ENCODE measurements at regions not wholly inside any gene's neighbourhood (a gene's known extent, or its start where the extent isn't known, plus 50 kb on each side); places are given as distances from the start of the nearest gene placed in this dataset.

DNA sequence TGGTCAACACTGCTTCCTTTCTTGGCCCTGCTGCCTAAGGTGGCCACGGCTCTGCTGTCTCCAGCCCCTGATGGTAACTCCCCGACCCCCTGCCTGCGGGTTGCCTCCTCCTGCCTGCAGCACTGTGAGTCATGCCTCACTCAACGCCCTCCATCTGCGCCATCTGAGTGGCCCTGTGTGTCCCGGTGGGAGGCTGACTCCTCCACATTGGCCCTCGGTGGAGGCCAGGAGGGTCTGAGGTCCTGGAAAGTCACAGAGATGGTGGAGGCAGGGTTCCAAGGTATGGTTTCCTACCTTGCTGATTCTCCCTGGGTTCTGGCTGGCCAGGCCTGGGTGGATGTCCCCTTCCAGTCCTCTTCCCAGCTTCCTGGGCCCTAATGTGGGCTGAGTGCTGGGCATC is 64.5 kb upstream of the ADAMTS2 start:
- Mint-ChIP-seq H3K27ac (no peak overlapping the region), H3K4me1 (peaks cover 3% of the 10 kb centered on the region), H3K4me3 (no peak overlapping the region), H3K27me3 (ENCODE audit: insufficient read depth, low read depth) (peaks cover 4% of the 10 kb centered on the region), H3K36me3 (no peaks in the 10 kb centered on the region), H3K9me3 (no peaks in the 10 kb centered on the region)
- Histone ChIP-seq H3K79me2 (ENCODE audit: low read depth) (no peaks in the 10 kb centered on the region), H3K4me2 (no peak overlapping the region), H3K27ac (no peak overlapping the region), H4K20me1 (ENCODE audit: low read depth) (no peaks in the 10 kb centered on the region), H3K9me3 (ENCODE audit: low read depth) (no peaks in the 10 kb centered on the region), H3K9ac (no peak overlapping the region), H3F3A (ENCODE audit: low read depth) (no peaks in the 10 kb centered on the region), H2AFZ (replicated peaks) (no peak overlapping the region), H3K36me3 (no peaks in the 10 kb centered on the region), H3K4me1 (no peaks in the 10 kb centered on the region), H3K4me3 (no peak overlapping the region), H3K27me3 (no peaks in the 10 kb centered on the region)
- TF ChIP-seq, protein P1, sequence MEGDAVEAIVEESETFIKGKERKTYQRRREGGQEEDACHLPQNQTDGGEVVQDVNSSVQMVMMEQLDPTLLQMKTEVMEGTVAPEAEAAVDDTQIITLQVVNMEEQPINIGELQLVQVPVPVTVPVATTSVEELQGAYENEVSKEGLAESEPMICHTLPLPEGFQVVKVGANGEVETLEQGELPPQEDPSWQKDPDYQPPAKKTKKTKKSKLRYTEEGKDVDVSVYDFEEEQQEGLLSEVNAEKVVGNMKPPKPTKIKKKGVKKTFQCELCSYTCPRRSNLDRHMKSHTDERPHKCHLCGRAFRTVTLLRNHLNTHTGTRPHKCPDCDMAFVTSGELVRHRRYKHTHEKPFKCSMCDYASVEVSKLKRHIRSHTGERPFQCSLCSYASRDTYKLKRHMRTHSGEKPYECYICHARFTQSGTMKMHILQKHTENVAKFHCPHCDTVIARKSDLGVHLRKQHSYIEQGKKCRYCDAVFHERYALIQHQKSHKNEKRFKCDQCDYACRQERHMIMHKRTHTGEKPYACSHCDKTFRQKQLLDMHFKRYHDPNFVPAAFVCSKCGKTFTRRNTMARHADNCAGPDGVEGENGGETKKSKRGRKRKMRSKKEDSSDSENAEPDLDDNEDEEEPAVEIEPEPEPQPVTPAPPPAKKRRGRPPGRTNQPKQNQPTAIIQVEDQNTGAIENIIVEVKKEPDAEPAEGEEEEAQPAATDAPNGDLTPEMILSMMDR (IDR thresholded peaks at IDR 0.05): no peak
- TF ChIP-seq EZH2phosphoT487 (IDR thresholded peaks at IDR 0.05) (no peak), EZH2 (IDR thresholded peaks at IDR 0.05) (no peak)
- DNase-seq (ENCODE audit: low spot score): no peak

DNA sequence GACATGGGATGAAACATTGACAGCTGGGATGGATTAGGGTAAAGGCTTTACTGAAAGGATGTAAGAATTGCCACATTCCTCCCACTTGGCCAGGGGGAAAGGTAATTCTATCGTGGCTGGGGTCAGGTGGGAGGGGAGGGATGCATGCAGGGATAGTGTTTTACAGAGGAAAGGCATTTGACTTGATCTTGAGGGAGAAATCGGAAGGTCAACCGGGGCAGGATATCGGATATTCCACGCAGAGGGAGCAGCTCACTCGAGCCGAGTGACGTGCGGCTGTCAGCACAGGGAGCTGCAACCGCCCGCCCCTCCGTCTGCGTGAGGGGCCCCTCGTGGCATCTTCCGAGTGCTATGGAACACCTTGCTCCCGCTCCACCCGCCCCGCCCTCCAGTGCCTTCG is 63.4 kb upstream of the ADAMTS2 start:
- H3K27ac Mint-ChIP-seq: no peak overlapping the region
- TF ChIP-seq, protein P1 (IDR thresholded peaks at IDR 0.05): no peak
- TF ChIP-seq EZH2phosphoT487 (IDR thresholded peaks at IDR 0.05) (no peak), EZH2 (IDR thresholded peaks at IDR 0.05) (no peak)

DNA sequence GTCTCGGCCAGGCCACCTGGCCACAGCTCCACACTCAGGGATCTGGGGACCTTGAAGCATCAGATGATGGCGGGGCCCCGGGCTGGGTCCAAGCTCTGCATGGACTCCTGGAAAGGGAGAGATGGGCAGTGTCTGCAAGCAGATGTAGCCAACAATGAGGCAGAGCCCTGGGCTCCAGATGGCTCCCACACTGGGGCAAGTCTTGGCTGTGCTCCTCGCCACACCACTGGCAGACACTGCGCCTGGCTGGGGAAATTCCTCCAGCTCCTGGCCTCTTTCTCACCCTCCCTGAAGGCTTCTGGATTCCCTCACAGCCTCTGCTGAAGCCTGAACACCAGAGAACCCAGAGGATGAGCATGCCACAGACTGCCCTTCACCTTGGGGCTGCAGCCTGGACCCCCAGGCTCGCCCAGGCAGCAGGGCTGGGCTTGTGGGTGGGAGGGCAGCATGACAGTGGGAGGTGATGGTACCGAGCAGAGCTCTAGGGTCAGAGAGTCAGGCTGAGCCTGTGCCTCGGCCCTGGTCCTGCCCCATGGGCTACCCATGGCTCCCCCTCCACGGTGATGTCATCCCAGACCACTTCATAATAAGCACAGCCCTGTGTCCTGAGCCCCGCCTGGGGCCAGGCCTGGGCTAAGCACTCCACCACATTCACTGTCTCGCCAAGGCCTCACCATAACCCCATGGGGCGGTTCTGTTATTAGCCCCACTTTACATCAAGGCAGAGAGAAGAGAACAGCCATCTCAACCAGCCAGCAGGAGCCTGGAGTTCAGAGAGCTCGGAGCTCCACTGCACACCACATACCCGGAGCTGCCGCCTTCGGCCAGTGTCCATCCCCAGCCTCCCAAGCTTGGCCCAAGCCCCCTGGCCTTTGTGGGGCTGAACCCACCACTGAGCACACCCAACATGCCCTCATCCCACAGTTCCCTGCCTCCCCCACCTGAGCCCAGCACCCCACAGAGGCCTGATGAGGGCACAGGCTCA is 62.2 kb upstream of the ADAMTS2 start:
- Histone ChIP-seq H3K4me1 (no peaks in the 10 kb centered on the region), H3K27ac (no peak overlapping the region), H3K9ac (no peak overlapping the region), H2AFZ (replicated peaks) (no peak overlapping the region), H3K79me2 (ENCODE audit: low read depth) (no peaks in the 10 kb centered on the region), H3K36me3 (no peaks in the 10 kb centered on the region), H3K9me3 (ENCODE audit: low read depth) (no peaks in the 10 kb centered on the region), H3K27me3 (no peaks in the 10 kb centered on the region), H3K4me3 (no peak overlapping the region), H3F3A (ENCODE audit: low read depth) (no peaks in the 10 kb centered on the region), H3K4me2 (no peak overlapping the region), H4K20me1 (ENCODE audit: low read depth) (no peaks in the 10 kb centered on the region)
- Mint-ChIP-seq H3K4me1 (no peaks in the 10 kb centered on the region), H3K36me3 (no peaks in the 10 kb centered on the region), H3K9me3 (peaks cover 2% of the 10 kb centered on the region), H3K4me3 (no peak overlapping the region), H3K27ac (no peak overlapping the region), H3K27me3 (ENCODE audit: insufficient read depth, low read depth) (peaks cover 4% of the 10 kb centered on the region)
- DNase-seq (ENCODE audit: low spot score): no peak
- TF ChIP-seq EZH2 (IDR thresholded peaks at IDR 0.05): no peak
- no peak for TF ChIP-seq EZH2phosphoT487 (IDR thresholded peaks at IDR 0.05)
- TF ChIP-seq, protein P1 (IDR thresholded peaks at IDR 0.05): no peak

More for the DNA sequence above, 63.4 kb upstream of the ADAMTS2 start:
- Histone ChIP-seq H3F3A (ENCODE audit: low read depth) (no peaks in the 10 kb centered on the region), H3K4me2 (no peak overlapping the region), H3K36me3 (no peaks in the 10 kb centered on the region), H3K27ac (no peak overlapping the region), H2AFZ (replicated peaks) (no peak overlapping the region), H4K20me1 (ENCODE audit: low read depth) (no peaks in the 10 kb centered on the region), H3K4me1 (no peaks in the 10 kb centered on the region), H3K9ac (no peak overlapping the region), H3K79me2 (ENCODE audit: low read depth) (no peaks in the 10 kb centered on the region), H3K27me3 (no peaks in the 10 kb centered on the region), H3K9me3 (ENCODE audit: low read depth) (no peaks in the 10 kb centered on the region), H3K4me3 (no peak overlapping the region)
- no peaks in the 10 kb centered on the region for H3K9me3 Mint-ChIP-seq
- no peak overlapping the region for H3K4me3 Mint-ChIP-seq
- DNase-seq (ENCODE audit: low spot score): no peak
- peaks cover 3% of the 10 kb centered on the region for H3K4me1 Mint-ChIP-seq
- peaks cover 4% of the 10 kb centered on the region for H3K27me3 Mint-ChIP-seq (ENCODE audit: insufficient read depth, low read depth)
- H3K36me3 Mint-ChIP-seq: no peaks in the 10 kb centered on the region

Measured in neural progenitor cell (in vitro differentiated cells).